WI38 (cell line): ENCODE measurements at regions not wholly inside any gene's neighbourhood (a gene's known extent, or its start where the extent isn't known, plus 50 kb on each side); places are given as distances from the start of the nearest gene placed in this dataset.

ENCODE experiments used
- H3K4me3 ChIP-seq: 2 replicates; pipeline ENCODE4 v1.5.1; 2011; ENCODE audit warnings: low read depth, mild to moderate bottlenecking, control low read depth, low read length
- TF ChIP-seq, protein P1 (sequence below): IDR thresholded peaks from 2 replicates; pipeline ENCODE4 v1.5.1; 2012; ENCODE audit warnings: low read depth, mild to moderate bottlenecking, control low read depth, low read length

DNA sequence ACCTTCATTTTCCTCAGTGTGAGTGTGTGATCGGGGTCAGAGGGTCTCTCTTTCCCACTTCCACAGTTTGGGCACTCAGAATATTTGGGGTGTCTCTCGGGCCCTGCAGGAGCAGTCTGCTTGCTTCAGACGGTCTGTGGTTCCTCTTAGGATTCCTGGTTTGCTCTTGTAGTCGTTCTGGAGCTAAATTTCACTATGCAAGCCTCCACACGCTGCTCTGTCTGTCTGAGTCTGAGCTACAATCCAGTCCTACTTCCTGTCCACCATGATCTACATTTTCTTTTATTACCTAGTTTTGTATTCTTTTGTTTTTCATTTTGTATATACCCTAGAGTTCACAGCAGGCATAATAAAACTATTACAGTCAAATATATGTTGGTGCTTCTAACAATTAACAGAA lies 1967.3 kb upstream of the NUDT12 start:
- no peak overlapping the region for H3K4me3 ChIP-seq
- TF ChIP-seq, protein P1, sequence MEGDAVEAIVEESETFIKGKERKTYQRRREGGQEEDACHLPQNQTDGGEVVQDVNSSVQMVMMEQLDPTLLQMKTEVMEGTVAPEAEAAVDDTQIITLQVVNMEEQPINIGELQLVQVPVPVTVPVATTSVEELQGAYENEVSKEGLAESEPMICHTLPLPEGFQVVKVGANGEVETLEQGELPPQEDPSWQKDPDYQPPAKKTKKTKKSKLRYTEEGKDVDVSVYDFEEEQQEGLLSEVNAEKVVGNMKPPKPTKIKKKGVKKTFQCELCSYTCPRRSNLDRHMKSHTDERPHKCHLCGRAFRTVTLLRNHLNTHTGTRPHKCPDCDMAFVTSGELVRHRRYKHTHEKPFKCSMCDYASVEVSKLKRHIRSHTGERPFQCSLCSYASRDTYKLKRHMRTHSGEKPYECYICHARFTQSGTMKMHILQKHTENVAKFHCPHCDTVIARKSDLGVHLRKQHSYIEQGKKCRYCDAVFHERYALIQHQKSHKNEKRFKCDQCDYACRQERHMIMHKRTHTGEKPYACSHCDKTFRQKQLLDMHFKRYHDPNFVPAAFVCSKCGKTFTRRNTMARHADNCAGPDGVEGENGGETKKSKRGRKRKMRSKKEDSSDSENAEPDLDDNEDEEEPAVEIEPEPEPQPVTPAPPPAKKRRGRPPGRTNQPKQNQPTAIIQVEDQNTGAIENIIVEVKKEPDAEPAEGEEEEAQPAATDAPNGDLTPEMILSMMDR: no peak

DNA sequence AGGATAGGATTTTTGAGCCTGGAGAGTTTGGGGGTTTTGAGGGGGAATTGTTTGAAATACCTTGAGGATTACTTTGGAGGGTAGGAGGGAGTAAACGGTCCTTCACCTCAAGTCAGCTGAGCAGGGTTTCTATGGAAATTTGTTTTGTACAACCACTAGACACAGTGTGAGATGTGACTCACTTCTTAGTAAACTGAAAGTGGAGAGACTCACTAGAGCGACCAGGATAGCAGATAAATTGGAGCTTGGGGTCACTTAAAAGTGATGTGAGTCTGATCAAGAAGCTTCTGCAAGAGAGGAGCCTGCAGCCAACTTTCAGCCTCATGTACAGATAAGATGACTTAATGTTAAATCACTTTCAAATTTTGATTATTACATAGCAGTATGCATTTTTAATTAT lies 1945.9 kb upstream of the NUDT12 start:
- no peak overlapping the region for H3K4me3 ChIP-seq
- TF ChIP-seq, protein P1: no peak

DNA sequence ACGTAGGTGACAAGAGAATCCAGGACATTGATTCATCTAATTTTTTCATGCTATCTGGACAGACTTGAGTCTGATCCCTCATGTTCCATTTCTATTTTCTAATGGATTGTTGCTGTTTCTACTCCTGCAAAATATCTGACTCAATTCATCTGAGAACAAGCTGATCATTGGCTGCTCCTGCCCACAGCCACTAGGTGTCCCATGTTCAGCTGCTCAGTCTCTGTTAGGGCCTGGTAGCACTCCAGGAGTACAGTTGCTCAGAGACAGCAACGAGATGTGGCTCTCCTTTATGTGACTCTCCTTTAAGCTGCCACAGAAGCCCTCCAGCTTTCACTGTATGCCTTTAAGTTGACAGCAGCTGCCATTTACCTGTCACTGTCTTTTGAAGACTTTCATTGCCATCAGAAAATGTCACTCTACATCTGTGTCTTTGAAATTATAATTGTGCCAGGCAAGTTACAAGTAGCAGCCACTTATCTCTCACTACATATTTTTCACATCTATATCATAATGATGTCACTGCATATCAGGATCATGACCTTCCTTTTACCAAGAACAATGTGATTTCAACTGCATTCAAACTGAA lies 1944.2 kb upstream of the NUDT12 start:
- TF ChIP-seq, protein P1: no peak
- no peak overlapping the region for H3K4me3 ChIP-seq

DNA sequence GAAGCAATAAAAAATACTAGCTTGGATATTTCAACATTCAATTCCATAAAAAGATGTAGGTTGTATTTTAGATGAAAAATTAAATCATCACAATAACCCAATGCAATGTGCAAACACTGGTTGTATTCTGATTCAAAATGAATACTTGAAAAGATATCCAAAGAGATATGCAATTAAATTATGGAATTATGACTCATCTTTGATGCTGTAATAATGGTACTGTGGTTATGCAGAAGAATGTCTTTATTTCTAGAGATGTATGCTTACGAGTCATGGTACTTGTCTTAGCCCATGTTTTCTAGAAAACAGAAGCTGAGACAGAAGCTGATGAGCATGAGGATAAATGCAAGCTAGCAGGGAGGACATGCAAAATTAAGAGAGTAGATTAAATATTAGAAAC lies 1941.4 kb upstream of the NUDT12 start:
- TF ChIP-seq, protein P1: no peak

DNA sequence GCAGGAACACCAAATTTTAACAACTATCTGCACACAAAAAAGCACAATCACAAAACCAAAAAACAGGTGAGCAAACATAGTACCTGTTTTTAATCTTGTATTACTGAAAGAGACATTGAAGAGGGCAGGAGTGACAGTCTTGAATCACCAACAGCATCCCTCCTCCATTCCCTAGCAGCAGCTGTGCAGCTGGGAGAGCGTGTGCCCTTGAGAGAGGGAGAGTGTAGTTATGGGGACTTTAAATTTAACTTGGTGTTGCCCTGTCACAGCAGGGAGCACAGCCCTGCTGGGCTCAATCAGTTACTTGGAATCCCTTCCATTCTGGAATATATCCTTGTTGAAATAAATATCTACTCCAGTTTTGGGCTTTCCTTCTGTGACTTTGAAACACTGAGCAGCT lies 1938.7 kb upstream of the NUDT12 start:
- H3K4me3 ChIP-seq: no peak overlapping the region
- TF ChIP-seq, protein P1: no peak

More for the DNA sequence above, 1941.4 kb upstream of the NUDT12 start:
- no peak overlapping the region for H3K4me3 ChIP-seq

DNA sequence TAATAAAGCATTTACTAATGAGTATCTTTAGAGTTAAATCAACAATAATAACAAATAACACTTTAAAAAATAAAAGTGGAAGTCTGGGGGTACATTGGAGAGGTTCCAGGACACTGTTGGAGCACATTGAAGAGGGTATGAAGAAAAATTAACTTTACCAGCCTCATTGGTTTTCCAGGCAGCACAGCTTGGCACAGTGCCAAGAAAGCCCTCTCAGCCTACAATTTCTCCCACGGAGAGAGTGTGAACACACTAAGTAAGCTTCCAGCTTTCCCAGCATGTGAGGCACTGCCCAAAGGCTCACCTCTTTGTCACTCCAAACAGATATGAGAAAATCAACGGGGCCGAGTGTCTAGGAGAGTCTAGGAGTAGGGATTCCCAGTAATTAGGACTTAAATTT lies 1912.8 kb upstream of the NUDT12 start:
- TF ChIP-seq, protein P1: no peak

DNA sequence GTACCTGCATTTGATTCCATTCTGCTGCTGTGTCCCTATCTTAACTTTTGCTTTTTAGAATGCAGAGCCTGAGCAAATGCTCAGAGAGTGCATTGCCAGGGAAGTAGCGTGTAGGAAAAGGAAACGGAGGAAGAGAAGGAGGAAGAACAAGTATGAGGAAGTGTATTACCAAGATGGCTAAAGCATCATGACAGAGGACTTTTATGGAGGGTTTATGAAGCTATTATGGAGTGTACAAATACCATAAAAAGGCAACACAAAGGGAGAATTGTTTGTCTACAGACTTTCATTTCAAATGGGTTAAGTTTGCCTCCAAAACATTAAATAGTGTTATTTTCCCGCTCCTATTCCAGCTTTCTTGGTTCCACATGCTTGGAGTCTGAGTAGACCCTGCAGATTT lies 1899.8 kb upstream of the NUDT12 start:
- TF ChIP-seq, protein P1: no peak
- no peak overlapping the region for H3K4me3 ChIP-seq

More for the DNA sequence above, 1912.8 kb upstream of the NUDT12 start:
- H3K4me3 ChIP-seq: no peak overlapping the region
